AG04449 (cell line): ENCODE measurements at regions not wholly inside any gene's neighbourhood (a gene's known extent, or its start where the extent isn't known, plus 50 kb on each side); places are given as distances from the start of the nearest gene placed in this dataset.

Experiments
- CTCF ChIA-PET: fragments of 350-600 bp; formaldehyde crosslinking; extraction: SDS; loops from one replicate; lab custom pipeline; 2021; ENCODE audit warnings: antibody characterized with exemption; lab: Yijun Ruan, JAX
- POLR2A ChIA-PET: fragments of 400-600, 350-600 bp; formaldehyde crosslinking; extraction: SDS; loops from one replicate; lab custom pipeline; 2020; ENCODE audit warnings: antibody characterized with exemption, inconsistent platforms; lab: Yijun Ruan, JAX
- DNase-seq: peaks from one replicate; pipeline ENCODE4 v3.0.0-alpha.2; 2010; ENCODE audit warnings: low read depth, low spot score
- H3K4me3 ChIP-seq: 2 replicates; pipeline ENCODE4 v1.5.1; 2011; ENCODE audit warnings: low read depth, mild to moderate bottlenecking, control low read depth, low read length
- TF ChIP-seq, protein P1 (sequence below): IDR thresholded peaks from one replicate; pipeline ENCODE4 v1.5.1; 2011; ENCODE audit warnings: mild to moderate bottlenecking, moderate library complexity, low read length, control low read depth, inconsistent platforms; ENCODE audit not compliant: insufficient read depth; ENCODE audit errors: missing control alignments

GRCh38 chr11:103730131-103730940 lies 306.1 kb upstream of the DDI1 start:
- TF ChIP-seq, protein P1, sequence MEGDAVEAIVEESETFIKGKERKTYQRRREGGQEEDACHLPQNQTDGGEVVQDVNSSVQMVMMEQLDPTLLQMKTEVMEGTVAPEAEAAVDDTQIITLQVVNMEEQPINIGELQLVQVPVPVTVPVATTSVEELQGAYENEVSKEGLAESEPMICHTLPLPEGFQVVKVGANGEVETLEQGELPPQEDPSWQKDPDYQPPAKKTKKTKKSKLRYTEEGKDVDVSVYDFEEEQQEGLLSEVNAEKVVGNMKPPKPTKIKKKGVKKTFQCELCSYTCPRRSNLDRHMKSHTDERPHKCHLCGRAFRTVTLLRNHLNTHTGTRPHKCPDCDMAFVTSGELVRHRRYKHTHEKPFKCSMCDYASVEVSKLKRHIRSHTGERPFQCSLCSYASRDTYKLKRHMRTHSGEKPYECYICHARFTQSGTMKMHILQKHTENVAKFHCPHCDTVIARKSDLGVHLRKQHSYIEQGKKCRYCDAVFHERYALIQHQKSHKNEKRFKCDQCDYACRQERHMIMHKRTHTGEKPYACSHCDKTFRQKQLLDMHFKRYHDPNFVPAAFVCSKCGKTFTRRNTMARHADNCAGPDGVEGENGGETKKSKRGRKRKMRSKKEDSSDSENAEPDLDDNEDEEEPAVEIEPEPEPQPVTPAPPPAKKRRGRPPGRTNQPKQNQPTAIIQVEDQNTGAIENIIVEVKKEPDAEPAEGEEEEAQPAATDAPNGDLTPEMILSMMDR = no peak
- ChIA-PET POLR2A (interaction anchor here (0.6 kb wide), 1 partner anchor 9 kb away, joined by 5 read pairs; no protein-coding TSS in a partner anchor), CTCF (interaction anchor here (1.0 to 1.1 kb wide), 2 partner anchors 19 to 48 kb away, joined by 3 read pairs; no protein-coding TSS in a partner anchor)
- no peak overlapping the region for H3K4me3 ChIP-seq
- no peak for DNase-seq

- ChIA-PET CTCF (no interaction called here), POLR2A (no interaction called here)
- TF ChIP-seq, protein P1 = no peak
- DNase-seq = no peak
- no peak overlapping the region for H3K4me3 ChIP-seq
Observed at GRCh38 chr11:103731670-103732069, 304.8 kb upstream of the DDI1 start.

- H3K4me3 ChIP-seq = no peak overlapping the region
- POLR2A ChIA-PET = no interaction called here
- TF ChIP-seq, protein P1 = no peak
- DNase-seq = no peak
- CTCF ChIA-PET = interaction anchor here (0.9 kb wide), 1 partner anchor 15 kb away, joined by 3 read pairs; no protein-coding TSS in a partner anchor
Observed at GRCh38 chr11:103733889-103734288, 302.6 kb upstream of the DDI1 start.

DNA sequence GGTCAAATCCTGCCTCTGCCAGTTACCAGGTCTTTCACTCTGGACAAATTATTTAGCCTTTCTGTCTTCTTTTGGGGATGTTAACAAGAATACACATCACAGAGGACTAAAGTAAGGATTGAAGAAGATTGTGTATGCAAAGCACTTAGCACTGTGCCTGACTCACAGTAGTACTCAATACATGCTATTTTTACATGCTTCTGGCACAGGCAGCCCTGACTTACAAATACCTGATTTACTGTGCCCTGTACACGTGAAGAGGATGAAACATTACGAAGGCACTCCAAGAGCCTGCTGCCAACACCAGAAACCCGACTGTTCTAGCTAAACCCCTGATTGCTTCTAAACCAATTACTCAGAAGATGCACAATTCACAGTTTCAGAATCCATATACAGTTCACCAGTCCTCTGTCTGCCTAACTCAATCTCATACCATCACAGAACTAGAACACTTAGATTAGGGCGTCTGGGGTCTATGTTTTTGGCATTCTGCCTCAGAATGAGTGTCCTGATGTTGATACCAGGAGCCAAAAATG lies 300.9 kb upstream of the DDI1 start:
- CTCF ChIA-PET = no interaction called here
- TF ChIP-seq, protein P1 = no peak
- no peak overlapping the region for H3K4me3 ChIP-seq
- no peak for DNase-seq
- POLR2A ChIA-PET = no interaction called here

DNA sequence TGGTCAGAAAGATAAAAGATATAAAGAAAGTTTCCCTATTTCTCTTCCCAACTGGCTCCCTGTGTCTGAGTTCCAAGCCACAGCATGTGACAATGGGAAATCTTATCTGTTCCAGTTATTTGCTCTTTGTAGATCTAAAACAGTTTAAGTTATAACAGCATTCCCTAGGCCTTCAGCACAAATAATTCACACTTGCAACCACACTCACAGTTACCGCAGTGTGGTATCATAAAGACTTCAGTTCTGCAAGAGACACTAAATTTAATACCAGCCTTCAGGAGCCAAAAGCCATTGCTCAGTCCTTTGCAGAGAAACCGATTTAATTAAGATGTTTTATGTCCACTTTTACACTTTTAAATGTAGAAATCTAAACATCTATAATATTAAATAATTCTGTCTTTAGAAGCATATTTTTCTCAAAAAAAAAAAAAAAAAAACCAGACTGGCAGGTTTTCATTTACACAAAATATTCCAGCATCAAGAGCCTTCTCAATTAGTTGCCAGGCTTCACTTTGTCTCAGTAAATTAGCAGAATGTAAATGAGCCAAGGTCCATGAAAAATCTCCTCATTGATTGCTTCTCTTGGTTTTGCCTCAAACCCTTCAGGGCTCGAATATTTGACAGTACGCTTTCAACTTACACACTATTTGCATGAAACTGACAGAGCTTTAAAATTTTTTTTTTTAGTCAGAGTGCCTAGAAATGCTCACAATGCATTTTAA lies 300.0 kb upstream of the DDI1 start:
- no peak for DNase-seq
- ChIA-PET CTCF (no interaction called here), POLR2A (no interaction called here)
- H3K4me3 ChIP-seq = no peak overlapping the region
- TF ChIP-seq, protein P1 = no peak
